ENCODE measurements at regions not wholly inside any gene's neighbourhood (a gene's known extent, or its start where the extent isn't known, plus 50 kb on each side); places are given as distances from the start of the nearest gene placed in this dataset.

DNA sequence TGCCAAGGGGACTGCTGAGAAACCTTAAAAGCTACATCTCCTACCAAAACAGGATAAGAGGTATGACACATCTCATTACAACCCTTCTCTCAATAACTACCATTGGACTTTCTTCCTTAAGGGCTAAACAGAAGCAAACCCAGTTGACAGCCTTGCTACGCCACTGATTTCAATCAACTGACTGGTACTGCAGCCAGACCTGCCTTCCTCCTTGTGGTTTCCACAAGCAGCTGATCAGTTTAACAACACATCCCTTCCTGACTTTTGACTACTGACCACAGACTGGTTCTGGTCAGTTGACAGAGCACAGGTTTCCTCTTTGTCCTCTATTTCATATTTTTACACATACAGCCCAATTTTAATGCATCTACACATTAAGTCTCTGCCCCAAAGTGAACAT is 108.8 kb downstream of the ADAMTS1 start:
- DNase-seq, result no peak

DNA sequence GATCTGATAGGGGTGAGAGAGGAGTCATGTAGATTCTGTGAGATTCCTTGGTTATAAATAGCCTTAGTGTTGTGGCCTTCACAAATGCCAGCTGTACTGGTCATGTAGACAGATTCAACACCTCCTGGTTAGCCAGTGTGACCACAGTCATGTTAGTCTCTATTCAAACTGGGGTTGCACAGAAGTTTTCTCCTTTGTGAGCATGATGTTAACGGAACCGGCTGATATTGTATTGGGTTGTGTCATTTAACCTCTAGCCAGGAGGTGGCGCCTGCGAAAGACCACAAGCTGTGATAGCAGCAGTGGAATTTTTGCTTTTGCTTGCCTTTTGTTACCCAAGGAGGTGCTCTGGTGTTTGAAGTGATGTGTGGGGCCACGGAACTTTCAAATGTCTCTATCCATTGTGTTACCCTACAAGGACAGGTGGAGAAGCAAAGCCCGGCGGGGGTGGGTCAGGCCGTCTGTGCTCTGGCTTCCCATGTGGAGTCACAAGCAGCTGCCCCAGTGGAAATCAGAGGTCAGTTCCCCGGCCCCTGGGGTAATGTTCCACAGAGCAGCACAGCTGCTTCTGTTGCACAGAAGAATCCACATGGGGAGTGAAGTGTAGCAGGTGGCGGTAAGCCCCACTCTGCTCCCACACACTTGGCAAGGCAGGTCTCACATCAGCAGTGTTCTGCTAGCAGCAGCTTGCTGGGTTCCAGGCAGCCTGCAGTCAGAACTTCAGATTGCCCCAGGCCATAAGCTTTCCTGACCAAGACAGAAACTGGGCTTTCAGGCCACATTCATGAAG is 112.6 kb downstream of the ADAMTS1 start:
- DNase-seq, result peak in 2 of 6 experiments; percentile 1 to 2

DNA sequence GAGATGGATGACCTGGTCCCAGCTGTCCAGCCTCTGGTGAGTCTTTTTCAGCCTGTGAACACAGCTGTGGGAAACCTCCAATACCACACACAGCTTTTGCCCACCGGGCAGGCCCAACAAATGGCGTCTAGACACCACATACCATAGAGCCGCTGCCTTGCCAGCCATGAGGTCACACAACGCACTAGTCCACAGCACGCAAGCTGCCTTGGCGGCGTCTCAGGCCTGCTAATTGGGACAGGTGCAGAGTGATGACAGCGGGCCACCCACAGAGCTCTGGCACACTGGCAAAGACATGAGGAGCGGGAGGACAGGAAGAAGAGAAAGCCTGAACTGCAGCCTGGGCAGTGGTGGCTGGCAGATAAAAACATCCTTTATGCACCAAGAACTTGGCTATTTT is 125.5 kb downstream of the ADAMTS1 start:
- no peak for DNase-seq

DNA sequence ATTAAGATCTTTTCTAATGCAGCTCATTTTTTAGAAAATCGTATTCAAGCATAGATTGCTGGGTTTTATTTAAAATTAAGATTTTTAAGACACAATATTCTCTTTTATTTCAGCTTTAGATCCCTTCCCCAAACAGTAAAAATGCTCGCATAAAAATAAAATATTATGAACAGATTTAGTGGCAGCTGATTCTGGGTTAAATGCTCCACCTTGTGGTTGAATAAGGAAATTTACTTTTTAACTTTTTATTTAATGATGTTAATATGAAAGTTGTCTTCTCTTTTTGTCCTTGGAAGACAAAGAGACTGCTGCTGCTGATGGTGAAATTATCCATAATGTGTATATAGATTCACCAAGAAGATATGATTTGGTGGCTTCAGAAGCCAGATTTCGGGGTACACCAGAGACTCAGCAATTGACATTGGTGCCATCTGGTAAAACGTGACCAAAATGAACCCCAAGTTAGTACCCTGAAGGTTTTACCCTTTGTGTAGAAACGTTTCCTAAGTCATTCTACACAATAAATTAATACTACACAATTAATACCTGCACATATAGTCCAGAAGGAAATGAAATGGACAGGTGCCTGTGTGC is 128.0 kb downstream of the ADAMTS1 start:
- peak in 2 of 6 experiments; percentile 14 to 35 for DNase-seq

DNA sequence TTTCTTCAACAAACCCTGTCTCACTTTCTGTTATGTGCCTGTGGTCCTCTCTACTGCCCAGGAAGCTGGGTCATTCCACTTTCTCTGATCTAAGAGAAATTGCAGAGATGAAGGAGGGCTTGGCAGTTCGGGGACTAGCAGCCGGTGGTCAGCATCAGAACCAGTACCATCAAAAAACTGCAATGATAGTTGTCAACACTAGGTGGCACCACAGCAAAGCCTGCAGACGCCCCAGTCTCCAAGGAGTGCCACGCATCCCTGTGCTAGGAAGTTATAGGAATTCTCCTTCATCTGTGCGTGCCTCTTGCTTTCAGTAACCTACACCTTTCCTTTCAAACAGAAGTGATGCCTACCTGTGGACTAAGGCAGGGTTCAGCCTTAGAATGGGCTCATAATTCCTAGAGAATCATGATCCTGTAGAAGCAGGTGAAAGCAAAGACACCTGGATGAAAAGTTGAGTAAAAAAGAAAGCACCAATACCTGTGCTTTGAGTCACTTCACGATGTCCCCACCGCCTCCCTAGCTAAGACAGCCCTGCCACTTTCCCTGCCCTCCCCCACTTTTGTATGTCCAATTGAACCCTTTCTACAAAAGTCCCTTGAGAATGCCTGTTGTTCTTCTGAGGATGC is 129.2 kb downstream of the ADAMTS1 start:
- peak in 1 of 6 experiments; percentile 2 for DNase-seq

DNA sequence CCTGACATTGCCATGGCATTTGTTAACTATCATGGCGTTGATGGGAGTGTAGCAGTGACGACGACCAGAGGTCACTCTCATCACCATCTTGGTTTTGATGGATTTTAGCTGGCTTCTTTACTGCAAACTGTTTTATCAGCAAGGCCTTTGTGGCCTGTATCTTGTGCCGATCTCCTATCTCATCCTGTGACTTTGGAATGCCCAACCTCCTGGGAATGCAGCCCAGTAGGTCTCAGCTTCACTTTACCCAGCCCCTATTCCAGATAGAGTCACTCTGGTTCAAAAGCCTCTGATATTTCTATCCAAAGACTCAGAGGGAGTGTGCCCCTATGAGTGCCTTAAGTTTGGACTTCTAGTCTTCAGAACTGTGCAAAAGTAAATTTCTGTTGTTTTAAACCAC is 130.1 kb downstream of the ADAMTS1 start:
- DNase-seq, result no peak

DNA sequence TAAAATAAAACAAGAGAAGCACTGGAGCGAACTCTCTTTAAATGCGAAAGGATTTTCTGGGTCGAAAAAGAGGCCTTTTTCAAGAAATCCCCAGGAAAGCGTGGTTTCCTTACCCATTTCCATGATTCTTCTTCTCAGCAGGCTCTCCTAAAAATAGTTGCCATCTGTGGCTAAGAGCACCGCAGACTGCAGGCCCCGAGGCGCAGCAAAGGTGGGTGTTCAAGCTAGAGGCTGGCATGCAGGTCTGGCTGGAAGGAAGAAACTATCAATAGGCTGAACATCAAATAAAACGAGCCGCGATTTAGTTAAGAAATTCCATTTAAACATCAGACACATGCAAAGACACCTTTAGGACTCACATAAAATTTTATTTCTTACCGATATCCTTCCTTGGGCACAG is 135.1 kb downstream of the ADAMTS1 start:
- DNase-seq, result no peak

DNA sequence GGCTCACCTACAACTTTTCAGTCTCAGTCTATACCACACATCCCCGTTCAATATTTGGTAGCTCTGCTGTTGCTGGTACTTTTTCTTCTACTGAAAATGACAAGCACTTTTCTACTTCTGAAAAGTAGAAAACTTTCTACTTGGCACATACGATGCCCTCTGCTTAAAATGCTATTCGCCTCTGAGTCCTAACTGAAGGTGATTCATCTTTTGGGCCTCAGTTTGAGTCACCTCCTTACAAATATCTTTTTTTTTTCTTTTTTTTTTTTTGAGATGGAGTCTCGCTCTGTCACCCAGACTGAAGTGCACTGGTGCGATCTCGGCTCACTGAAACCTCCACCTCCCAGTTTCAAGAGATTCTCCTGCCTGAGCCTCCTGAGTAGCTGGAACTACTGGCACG is 136.0 kb upstream of the CYYR1 start:
- no peak for DNase-seq

DNA sequence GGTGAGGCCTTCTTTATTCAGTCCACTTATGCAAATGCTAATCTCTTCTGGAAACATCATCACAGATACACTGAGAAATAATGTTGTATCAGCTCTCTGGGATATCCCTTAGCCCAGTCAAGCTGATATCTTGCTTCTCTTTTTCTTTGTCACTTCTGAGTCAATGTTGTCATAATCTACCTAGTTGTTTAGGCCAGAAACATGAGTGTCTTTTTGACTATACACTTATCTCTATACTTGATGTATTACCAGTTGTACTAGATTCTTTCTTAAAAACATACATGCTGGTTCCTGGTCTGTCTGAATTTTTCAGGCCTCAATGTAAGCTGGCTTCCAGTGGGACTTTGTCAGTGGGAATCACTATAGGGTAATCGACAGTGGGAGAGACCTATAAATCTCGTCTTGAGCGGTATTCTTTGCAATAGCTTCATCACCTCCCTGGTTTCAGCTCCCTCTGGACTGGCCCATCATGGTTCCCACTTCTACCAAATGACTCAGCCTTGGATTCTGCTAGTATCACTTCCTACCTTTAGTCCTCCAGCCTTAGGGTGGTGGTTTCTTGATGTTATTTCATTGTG is 135.2 kb upstream of the CYYR1 start:
- DNase-seq, result no peak

DNA sequence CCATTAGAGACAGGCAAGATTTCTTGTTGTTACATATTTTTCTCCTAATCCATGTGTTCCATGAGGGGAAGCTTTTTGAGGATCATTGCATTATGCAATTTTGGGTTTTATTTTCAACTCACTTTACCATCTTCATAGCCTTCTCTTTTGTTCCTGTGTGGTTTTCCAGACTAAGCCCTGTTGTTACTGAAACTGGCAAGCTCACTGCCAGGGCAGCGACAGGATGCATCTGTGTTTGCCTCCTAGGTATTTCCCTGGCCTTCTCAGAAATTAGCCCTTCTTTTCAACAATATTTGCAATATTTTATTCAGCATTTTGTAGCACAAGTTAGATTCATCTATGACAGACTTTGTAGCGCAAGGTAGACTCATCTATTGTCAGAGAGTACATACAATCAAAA is 134.2 kb upstream of the CYYR1 start:
- no peak for DNase-seq

DNA sequence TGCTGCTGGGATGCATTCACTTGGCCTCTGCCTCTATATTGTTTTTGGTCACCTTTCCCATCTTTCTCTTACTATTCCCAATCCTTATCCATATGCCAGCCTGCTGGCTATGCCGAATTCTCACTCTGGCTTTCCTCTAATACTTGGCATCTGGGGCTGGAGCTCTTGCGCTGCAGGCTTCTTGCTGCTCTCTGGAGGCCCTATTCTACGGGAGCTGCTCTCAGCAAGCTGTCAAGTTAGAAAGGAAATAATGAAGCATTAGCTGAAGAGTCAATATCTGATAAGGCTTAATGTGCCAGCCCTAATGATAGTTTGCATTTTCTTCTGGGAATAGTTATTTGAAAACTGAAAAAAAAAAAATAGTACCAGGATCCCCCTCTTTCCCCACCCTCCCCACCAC is 125.3 kb upstream of the CYYR1 start:
- no peak for DNase-seq

DNA sequence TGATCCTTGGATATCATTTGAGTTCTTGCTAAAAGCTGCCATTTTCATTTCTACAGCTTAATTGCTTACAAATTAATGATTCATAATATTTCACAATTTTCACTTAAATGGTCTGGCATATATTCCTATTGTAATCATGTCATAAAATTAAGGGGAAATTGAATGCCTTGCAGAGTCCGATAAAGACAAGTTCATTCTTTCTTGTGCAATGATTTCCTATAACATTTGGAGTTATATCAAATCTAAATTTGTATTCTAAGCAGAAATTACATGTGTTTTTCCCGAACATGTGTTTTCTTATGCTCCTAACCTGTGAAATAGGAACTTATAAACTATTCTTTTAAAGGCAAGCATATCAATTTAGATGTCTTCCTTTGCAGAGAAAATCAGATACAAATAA is 118.3 kb upstream of the CYYR1 start:
- DNase-seq, result no peak

DNA sequence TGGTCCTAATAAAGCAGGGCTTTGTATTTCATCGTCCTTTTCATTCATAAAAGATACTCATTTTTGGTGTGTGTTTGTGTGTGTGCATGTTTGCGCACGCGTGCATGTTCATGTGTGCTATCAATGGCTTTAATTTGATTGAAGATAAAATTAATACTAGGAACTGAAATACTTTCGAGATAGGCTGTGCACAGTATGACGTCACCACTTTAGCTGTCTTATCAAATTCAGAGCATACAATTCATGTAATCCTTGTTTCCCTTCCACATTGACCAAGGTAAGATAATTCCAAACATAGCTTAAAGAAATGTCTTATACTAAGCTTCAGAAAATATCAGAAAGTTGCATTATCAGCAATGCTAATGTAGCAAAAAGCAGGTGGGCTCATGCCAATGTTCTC is 113.6 kb upstream of the CYYR1 start:
- DNase-seq, result no peak

DNA sequence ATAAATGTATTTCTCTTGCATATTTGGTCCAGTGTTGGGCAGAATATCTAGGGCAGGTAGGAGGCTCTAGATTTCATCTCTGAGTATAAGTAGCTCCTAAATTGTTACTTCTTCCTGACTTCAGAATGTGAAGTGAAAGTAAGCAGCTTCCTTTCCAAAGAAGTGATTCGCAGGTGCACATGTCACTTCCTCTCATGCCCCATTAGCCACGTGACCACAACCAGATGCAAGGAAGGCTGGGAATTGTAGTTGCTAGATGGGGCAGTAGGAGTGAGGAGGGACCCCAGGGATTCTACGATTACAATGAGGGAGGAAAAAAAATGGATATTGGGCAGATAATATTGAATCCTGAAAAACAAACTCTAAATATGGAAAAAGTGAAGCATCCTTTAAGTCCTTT is 113.2 kb upstream of the CYYR1 start:
- DNase-seq, result peak in 4 of 6 experiments; percentile 13 to 46 (median 40)

DNA sequence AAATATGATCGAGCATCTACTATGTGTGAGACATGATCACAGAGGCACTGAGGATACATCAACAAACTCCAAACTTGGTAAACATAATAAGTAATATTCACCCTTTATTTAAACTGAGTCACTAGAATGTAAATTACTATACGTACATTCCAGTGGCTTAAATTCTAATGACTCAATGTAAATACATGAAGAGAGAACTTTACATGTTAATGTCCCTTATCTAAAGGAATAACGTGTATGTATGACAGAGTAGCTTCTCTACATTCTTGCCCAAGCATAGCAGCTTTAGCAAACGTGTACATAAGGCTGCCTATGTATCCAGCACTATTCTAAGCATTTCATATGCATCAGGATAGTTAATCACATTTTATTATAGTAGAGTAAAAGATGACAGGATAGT is 111.8 kb upstream of the CYYR1 start:
- DNase-seq, result no peak

DNA sequence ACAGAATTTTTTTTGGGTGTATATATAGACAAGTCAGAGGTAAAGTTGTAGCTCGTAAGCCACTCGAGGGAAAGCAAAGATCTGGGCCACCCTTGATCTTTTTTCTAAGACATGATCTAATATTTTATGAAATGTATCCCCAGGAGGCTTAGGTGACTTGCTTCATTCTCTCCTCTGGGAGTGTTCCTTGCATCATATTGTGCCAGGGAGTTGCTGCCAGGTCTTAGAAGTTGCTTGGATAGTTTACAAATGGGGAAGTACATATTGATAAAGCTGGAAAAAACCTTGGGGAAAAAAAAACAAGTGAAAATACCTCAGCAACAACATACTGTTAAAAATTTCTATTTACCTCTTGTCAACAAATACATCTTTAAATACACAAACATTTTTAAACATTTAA is 110.9 kb upstream of the CYYR1 start:
- DNase-seq, result no peak

DNA sequence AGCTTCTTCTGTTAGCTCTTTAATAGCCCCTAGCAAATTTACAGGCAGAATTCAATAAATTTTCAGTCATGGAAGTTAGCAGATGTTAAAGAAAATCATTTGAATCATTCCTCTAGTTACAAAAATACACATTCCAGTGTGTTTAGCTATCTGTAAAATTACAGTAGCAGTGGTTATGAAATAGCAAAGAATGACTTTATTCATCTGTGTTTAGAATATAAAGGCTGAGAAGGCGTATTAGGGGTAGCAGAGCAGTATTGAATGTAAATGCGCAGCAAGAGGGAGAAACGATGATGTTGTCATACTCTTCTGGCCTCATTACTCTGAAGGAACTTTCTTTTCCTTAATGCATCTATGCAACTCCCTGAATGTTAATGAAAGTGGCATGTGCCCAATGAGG is 106.2 kb upstream of the CYYR1 start:
- no peak for DNase-seq

DNA sequence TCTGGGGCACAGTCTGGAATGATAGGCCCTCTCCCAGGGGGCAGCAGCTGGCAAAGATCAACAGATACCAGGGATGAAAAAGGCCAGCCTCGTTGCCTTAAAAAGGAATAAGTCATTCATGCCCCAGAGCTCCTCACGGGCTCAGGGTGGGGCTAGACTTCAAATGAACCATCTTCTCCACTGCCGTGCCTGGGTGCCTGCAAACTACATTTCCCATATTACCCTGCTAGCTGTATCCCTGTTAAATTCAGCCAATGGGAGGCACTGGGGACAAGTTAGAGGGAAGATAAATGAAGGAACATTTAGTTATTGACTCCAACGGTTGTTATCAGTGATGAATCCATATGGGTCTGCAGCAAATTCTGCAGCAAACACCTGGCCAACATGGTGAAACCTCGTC is 101.2 kb upstream of the CYYR1 start:
- no peak for DNase-seq

DNA sequence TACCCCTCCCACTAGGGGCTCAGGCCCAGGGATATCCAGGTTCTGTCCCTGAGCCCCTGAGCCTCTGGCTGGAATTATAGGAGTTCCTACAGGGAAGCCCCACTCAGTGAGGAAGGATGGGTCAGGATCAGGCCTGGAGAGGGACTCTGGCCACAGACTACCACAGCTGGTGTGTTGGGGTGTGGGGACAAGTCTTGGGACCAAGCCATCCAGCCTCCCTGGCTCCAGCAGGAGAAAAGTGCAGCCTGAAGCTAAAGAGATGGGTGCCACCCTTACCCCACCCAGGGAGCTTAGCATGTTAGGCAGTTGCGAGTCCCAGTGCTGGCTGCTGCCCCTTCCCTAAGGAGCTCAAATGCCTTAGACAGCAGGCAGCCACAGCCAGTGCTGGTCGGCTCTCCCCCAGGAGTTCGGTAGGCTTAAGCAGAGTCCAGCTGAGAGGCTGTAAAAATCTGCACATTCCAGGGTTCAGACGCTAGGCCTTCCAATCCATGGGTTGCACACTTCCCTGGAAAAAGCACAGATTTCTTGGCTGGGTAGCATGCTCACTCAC is 96.2 kb upstream of the CYYR1 start:
- DNase-seq, result no peak

DNA sequence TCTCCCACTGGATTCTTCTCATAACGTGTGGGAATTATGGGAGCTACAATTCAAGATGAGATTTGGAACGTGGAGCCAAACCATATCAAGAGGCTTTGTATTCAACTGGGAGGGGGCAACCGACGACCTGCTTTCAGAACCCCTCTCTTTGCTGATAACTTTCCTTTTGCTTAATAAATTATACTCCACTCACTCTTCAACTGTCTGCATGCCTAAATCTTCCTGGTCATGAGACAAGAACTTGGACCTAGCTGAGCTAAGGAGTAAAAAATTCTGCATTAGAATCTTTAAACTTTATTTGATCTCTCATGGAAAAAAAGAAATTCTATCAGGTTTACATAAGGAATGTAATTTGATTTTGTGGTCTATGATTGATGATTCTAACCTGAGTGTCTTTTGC is 86.7 kb upstream of the CYYR1 start:
- no peak for DNase-seq

DNA sequence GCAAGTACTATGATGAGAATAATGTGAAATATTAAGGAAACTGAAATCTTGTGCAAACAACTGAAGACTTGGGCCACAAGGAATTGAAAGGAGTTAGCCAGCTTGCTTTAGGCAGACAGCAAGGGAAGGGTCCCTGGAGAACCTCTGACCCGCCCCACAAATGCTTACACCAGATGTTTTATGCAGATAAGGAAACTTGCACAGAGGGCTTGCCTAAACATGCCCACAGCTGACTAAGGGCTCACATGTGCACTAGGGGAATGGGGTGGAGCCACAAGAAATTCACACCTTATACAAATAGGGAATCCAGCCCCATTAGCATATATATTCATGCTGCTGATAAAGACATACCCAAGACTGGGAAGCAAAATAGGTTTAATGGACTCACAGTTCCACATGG is 86.1 kb upstream of the CYYR1 start:
- DNase-seq, result no peak

DNA sequence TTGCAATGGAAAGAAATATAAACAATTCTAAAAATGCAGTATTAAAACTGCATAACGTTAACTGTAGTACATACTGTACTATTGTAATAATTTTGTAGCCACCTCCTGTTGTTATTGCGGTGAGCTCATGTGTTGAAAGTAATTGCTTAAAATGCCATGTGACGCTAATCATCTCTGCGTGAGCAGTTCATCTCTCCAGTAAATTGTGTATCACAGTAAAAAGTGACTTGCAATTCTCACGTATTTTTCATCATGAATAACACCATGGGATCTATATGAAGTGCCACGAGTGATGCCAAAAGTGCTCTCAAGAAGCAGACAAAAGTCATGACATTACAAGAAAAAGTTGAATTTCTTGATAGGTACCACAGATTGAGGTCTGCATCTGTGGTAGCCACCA is 82.4 kb upstream of the CYYR1 start:
- no peak for DNase-seq

DNA sequence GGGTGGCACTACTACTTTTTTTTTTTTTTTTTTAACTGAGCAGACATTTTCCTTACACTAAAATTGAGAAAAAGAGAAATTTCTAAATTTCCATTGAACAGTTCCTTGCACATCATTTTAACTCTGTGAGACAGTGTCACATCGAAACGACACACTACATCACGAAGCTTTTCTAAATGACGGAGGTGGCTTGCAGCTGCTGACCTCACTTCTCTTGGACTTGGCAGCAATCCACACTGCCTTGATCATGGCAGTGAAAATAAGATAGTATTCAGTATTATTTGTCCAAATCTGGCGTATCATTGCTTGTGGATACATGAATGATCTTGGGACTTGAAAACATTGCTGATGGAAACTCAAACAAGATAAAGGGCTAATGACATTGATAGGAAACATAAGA is 80.3 kb upstream of the CYYR1 start:
- no peak for DNase-seq

DNA sequence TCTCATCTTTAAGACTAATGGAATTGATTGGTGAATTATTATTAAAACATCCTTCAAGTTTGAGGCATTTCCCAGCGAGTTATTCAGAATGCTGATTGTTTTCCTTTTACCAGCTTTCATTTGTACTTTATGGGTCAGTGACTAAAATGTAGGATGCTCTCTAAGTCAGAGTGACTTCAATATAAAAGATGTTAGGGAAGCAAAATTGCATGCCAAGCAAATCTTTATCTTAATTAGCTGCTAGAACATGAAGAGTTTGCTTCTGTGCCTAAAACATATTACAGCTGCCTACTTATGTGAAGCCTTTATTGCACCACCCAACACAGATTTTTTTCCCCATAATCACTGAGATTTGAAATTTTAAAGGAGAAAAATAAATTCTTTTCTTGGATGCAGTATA is 79.8 kb upstream of the CYYR1 start:
- DNase-seq, result no peak
